Testis (tissue), 2 donors: ENCODE measurements at regions not wholly inside any gene's neighbourhood (a gene's known extent, or its start where the extent isn't known, plus 50 kb on each side); places are given as distances from the start of the nearest gene placed in this dataset.

Source experiments
- CTCF ChIP-seq, 3 experiments: fragments of 450-650 bp in 2 of 3; fragments of 200-600 bp in 1 of 3; sonication (generic) in 1 of 3; IDR thresholded peaks; one replicate each; pipeline ENCODE4 v1.5.1; 2016 to 2019; ENCODE audit warnings: antibody characterized with exemption in 3 of 3, mild to moderate bottlenecking in 2 of 3, moderate library complexity in 1 of 3
- POLR2A ChIP-seq: fragments of 450-650 bp; IDR thresholded peaks from one replicate; pipeline ENCODE4 v1.6.1; 2017; ENCODE audit warnings: antibody characterized with exemption, mild to moderate bottlenecking, moderate library complexity

GRCh38 chr10:53645951-53646350 is 873.4 kb upstream of the MBL2 start:
- TF ChIP-seq CTCF (IDR thresholded peaks at IDR 0.05) (no peak), POLR2A (no peak)
